ENCODE measurements at regions not wholly inside any gene's neighbourhood (a gene's known extent, or its start where the extent isn't known, plus 50 kb on each side); places are given as distances from the start of the nearest gene placed in this dataset.

- TF ChIP-seq, protein P1, sequence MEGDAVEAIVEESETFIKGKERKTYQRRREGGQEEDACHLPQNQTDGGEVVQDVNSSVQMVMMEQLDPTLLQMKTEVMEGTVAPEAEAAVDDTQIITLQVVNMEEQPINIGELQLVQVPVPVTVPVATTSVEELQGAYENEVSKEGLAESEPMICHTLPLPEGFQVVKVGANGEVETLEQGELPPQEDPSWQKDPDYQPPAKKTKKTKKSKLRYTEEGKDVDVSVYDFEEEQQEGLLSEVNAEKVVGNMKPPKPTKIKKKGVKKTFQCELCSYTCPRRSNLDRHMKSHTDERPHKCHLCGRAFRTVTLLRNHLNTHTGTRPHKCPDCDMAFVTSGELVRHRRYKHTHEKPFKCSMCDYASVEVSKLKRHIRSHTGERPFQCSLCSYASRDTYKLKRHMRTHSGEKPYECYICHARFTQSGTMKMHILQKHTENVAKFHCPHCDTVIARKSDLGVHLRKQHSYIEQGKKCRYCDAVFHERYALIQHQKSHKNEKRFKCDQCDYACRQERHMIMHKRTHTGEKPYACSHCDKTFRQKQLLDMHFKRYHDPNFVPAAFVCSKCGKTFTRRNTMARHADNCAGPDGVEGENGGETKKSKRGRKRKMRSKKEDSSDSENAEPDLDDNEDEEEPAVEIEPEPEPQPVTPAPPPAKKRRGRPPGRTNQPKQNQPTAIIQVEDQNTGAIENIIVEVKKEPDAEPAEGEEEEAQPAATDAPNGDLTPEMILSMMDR (IDR thresholded peaks at IDR 0.05), result no peak
- no peak for TF ChIP-seq POLR2A (IDR thresholded peaks at IDR 0.05)
These were observed 753.2 kb upstream of the EEF2KMT start for GRCh38 chr16:5850632-5851392.

Measured in uterus (tissue), 2 donors.